Trophoblast cell (in vitro differentiated cells and primary cell): ENCODE measurements at regions not wholly inside any gene's neighbourhood (a gene's known extent, or its start where the extent isn't known, plus 50 kb on each side); places are given as distances from the start of the nearest gene placed in this dataset.

Experiments used
- DNase-seq, 2 donors: peaks; one replicate each; pipeline ENCODE4 v3.0.0-alpha.2; 2016
- H2AFZ ChIP-seq: 2 replicates; pipeline ENCODE4 v1.6.1; 2013; ENCODE audit warnings: low read length, moderate library complexity, mild to moderate bottlenecking; ENCODE audit not compliant: insufficient read depth, poor library complexity
- H2AK5ac ChIP-seq: 2 replicates; pipeline ENCODE4 v1.6.1; 2013; ENCODE audit warnings: mild to moderate bottlenecking, low read length
- H2BK120ac ChIP-seq: 2 replicates; pipeline ENCODE4 v1.6.1; 2013; ENCODE audit warnings: low read length, mild to moderate bottlenecking, moderate library complexity; ENCODE audit not compliant: insufficient read depth, poor library complexity
- H2BK12ac ChIP-seq: 2 replicates; pipeline ENCODE4 v1.6.1; 2013; ENCODE audit warnings: mild to moderate bottlenecking, low read length, moderate library complexity
- H2BK5ac ChIP-seq: 2 replicates; pipeline ENCODE4 v1.6.1; 2013; ENCODE audit warnings: low read length, low read depth, moderate library complexity, mild to moderate bottlenecking; ENCODE audit not compliant: poor library complexity
- H3K14ac ChIP-seq: 2 replicates; pipeline ENCODE4 v1.6.1; 2013; ENCODE audit warnings: mild to moderate bottlenecking, low read length
- H3K18ac ChIP-seq: 2 replicates; pipeline ENCODE4 v1.6.1; 2013; ENCODE audit warnings: mild to moderate bottlenecking, low read length
- H3K23ac ChIP-seq: 2 replicates; pipeline ENCODE4 v1.6.1; 2013; ENCODE audit warnings: low read length
- H3K27ac ChIP-seq: 2 replicates; pipeline ENCODE4 v1.5.1; 2013; ENCODE audit warnings: low read depth, mild to moderate bottlenecking, inconsistent platforms, low read length, moderate library complexity
- H3K27me3 ChIP-seq: 2 replicates; pipeline ENCODE4 v1.6.1; 2013; ENCODE audit warnings: inconsistent platforms, mild to moderate bottlenecking, low read length, moderate library complexity; ENCODE audit not compliant: insufficient read depth
- H3K36me3 ChIP-seq, 2 experiments: 1 replicate in 1 of 2; 2 replicates in 1 of 2; pipeline ENCODE4 v1.6.1; 2013; ENCODE audit warnings: low read length in 2 of 2, mild to moderate bottlenecking in 2 of 2, moderate library complexity in 1 of 2; ENCODE audit not compliant: insufficient read depth in 2 of 2, control insufficient read depth in 1 of 2
- H3K4ac ChIP-seq: 2 replicates; pipeline ENCODE4 v1.6.1; 2013; ENCODE audit warnings: low read depth, mild to moderate bottlenecking, low read length, moderate library complexity
- H3K4me1 ChIP-seq, 2 experiments: 1 replicate in 1 of 2; 2 replicates in 1 of 2; pipeline ENCODE4 v1.6.1; 2013; ENCODE audit warnings: low read length in 2 of 2, mild to moderate bottlenecking in 2 of 2, moderate library complexity in 1 of 2; ENCODE audit not compliant: insufficient read depth in 2 of 2, control insufficient read depth in 1 of 2
- H3K4me2 ChIP-seq: 2 replicates; pipeline ENCODE4 v1.6.1; 2013; ENCODE audit warnings: inconsistent platforms, mild to moderate bottlenecking, low read length, moderate library complexity
- H3K4me3 ChIP-seq: 2 replicates; pipeline ENCODE4 v1.5.1; 2013; ENCODE audit warnings: mild to moderate bottlenecking, low read depth, low read length, inconsistent platforms
- H3K79me1 ChIP-seq: one replicate; pipeline ENCODE4 v1.6.1; 2013; ENCODE audit warnings: low read length
- H3K79me2 ChIP-seq: 2 replicates; pipeline ENCODE4 v1.6.1; 2013; ENCODE audit warnings: low read length, mild to moderate bottlenecking; ENCODE audit not compliant: control insufficient read depth, insufficient read depth, poor library complexity
- H3K9ac ChIP-seq: 2 replicates; pipeline ENCODE4 v1.6.1; 2013; ENCODE audit warnings: mild to moderate bottlenecking, low read length
- H3K9me3 ChIP-seq: 2 replicates; pipeline ENCODE4 v1.6.1; 2013; ENCODE audit warnings: low read depth, mild to moderate bottlenecking, control low read depth, inconsistent platforms, low read length; ENCODE audit not compliant: insufficient read depth
- H4K12ac ChIP-seq: 2 replicates; pipeline ENCODE4 v1.6.1; 2013; ENCODE audit warnings: low read depth, mild to moderate bottlenecking, low read length, moderate library complexity
- H4K8ac ChIP-seq: 2 replicates; pipeline ENCODE4 v1.6.1; 2013; ENCODE audit warnings: low read depth, mild to moderate bottlenecking, low read length, moderate library complexity
- H4K91ac ChIP-seq: one replicate; pipeline ENCODE4 v1.6.1; 2013; ENCODE audit warnings: low read depth, mild to moderate bottlenecking, low read length, moderate library complexity
- WGBS: extraction: QIAGEN DNeasy Blood & Tissue Kit; methylation state at CpG from one replicate; pipeline ENCODE4 v1.1.7; 2013; ENCODE audit warnings: missing lambda C conversion rate; ENCODE audit not compliant: insufficient read length, insufficient coverage; ENCODE audit errors: extremely low coverage; 5-methylcytosine and 5-hydroxymethylcytosine counted together

- no peaks in the 10 kb centered on the region for H3K27me3 ChIP-seq
- H3K79me1 ChIP-seq: no peaks in the 10 kb centered on the region
- H3K4me3 ChIP-seq: no peak overlapping the region
- no peak overlapping the region for H3K9ac ChIP-seq
- no peak overlapping the region for H2AK5ac ChIP-seq
- H3K14ac ChIP-seq: no peak overlapping the region
- H3K9me3 ChIP-seq: no peaks in the 10 kb centered on the region
- H3K4me2 ChIP-seq: no peak overlapping the region
- no peak overlapping the region for H4K91ac ChIP-seq
- no peak overlapping the region for H2BK12ac ChIP-seq
- no peak overlapping the region for H4K12ac ChIP-seq
- H3K4me1 ChIP-seq: no peaks in the 10 kb centered on the region
- no CpG with 5 or more reads among the region's 4 CpGs for WGBS
- no peak overlapping the region for H2AFZ ChIP-seq
- H2BK120ac ChIP-seq: no peak overlapping the region
- H3K4ac ChIP-seq: no peak overlapping the region
- no peaks in the 10 kb centered on the region for H3K79me2 ChIP-seq
- no peak overlapping the region for H3K23ac ChIP-seq
- no peak overlapping the region for H3K27ac ChIP-seq
- no peak overlapping the region for H2BK5ac ChIP-seq
- no peaks in the 10 kb centered on the region for H3K36me3 ChIP-seq
- DNase-seq: no peak
- no peak overlapping the region for H3K18ac ChIP-seq
- no peak overlapping the region for H4K8ac ChIP-seq
Observed at GRCh38 chr7:109745677-109746410, 1176.2 kb downstream of the DNAJB9 start.

GRCh38 chr7:109751241-109751640 is 1181.6 kb downstream of the DNAJB9 start:
- H3K9me3 ChIP-seq: no peaks in the 10 kb centered on the region
- H3K4ac ChIP-seq: no peak overlapping the region
- no peak overlapping the region for H3K4me2 ChIP-seq
- no peak overlapping the region for H2AFZ ChIP-seq
- WGBS: no CpG with 5 or more reads among the region's 4 CpGs
- no peak overlapping the region for H3K9ac ChIP-seq
- no peak overlapping the region for H4K91ac ChIP-seq
- H3K4me1 ChIP-seq: no peaks in the 10 kb centered on the region
- H2BK120ac ChIP-seq: no peak overlapping the region
- H3K14ac ChIP-seq: no peak overlapping the region
- H3K79me1 ChIP-seq: no peaks in the 10 kb centered on the region
- no peak overlapping the region for H3K27ac ChIP-seq
- H3K4me3 ChIP-seq: no peak overlapping the region
- H2AK5ac ChIP-seq: no peak overlapping the region
- H3K79me2 ChIP-seq: no peaks in the 10 kb centered on the region
- H4K8ac ChIP-seq: no peak overlapping the region
- no peaks in the 10 kb centered on the region for H3K27me3 ChIP-seq
- H4K12ac ChIP-seq: no peak overlapping the region
- H3K23ac ChIP-seq: no peak overlapping the region
- H3K36me3 ChIP-seq: no peaks in the 10 kb centered on the region
- H2BK12ac ChIP-seq: no peak overlapping the region
- DNase-seq: peak in 1 of 2 donors; percentile 0
- no peak overlapping the region for H2BK5ac ChIP-seq
- H3K18ac ChIP-seq: no peak overlapping the region

- Histone ChIP-seq H4K8ac (no peak overlapping the region), H3K27me3 (no peaks in the 10 kb centered on the region), H4K91ac (no peak overlapping the region), H3K18ac (no peak overlapping the region), H3K4me3 (no peak overlapping the region), H3K27ac (no peak overlapping the region), H2AK5ac (no peak overlapping the region), H3K79me1 (no peaks in the 10 kb centered on the region), H4K12ac (no peak overlapping the region), H3K23ac (no peak overlapping the region), H2BK120ac (no peak overlapping the region), H2BK12ac (no peak overlapping the region), H3K14ac (no peak overlapping the region), H2BK5ac (no peak overlapping the region), H3K36me3 (no peaks in the 10 kb centered on the region), H2AFZ (no peak overlapping the region), H3K79me2 (no peaks in the 10 kb centered on the region), H3K4ac (no peak overlapping the region), H3K9me3 (no peaks in the 10 kb centered on the region), H3K9ac (no peak overlapping the region), H3K4me2 (no peak overlapping the region), H3K4me1 (no peaks in the 10 kb centered on the region)
- DNase-seq: no peak
- no CpG with 5 or more reads among the region's 4 CpGs for WGBS
Observed at GRCh38 chr7:109752068-109752467, 1182.4 kb downstream of the DNAJB9 start.

GRCh38 chr7:109757713-109758112 is 1188.0 kb downstream of the DNAJB9 start:
- H3K79me2 ChIP-seq: no peaks in the 10 kb centered on the region
- H3K14ac ChIP-seq: no peak overlapping the region
- no peak overlapping the region for H3K4me3 ChIP-seq
- H3K27me3 ChIP-seq: no peaks in the 10 kb centered on the region
- no peaks in the 10 kb centered on the region for H3K79me1 ChIP-seq
- H3K4me2 ChIP-seq: no peak overlapping the region
- WGBS: no CpG with 5 or more reads among the region's 1 CpG
- no peaks in the 10 kb centered on the region for H3K4me1 ChIP-seq
- H3K9ac ChIP-seq: no peak overlapping the region
- H4K91ac ChIP-seq: no peak overlapping the region
- no peak overlapping the region for H2BK5ac ChIP-seq
- no peak overlapping the region for H4K12ac ChIP-seq
- H2AFZ ChIP-seq: no peak overlapping the region
- no peak overlapping the region for H2BK12ac ChIP-seq
- H2BK120ac ChIP-seq: no peak overlapping the region
- H3K4ac ChIP-seq: no peak overlapping the region
- no peak overlapping the region for H3K23ac ChIP-seq
- H3K18ac ChIP-seq: no peak overlapping the region
- no peaks in the 10 kb centered on the region for H3K36me3 ChIP-seq
- no peak overlapping the region for H3K27ac ChIP-seq
- H3K9me3 ChIP-seq: peaks cover 3% of the 10 kb centered on the region
- DNase-seq: no peak
- no peak overlapping the region for H2AK5ac ChIP-seq
- H4K8ac ChIP-seq: no peak overlapping the region
